Nephron progenitor cell (in vitro differentiated cells): ENCODE measurements at regions not wholly inside any gene's neighbourhood (a gene's known extent, or its start where the extent isn't known, plus 50 kb on each side); places are given as distances from the start of the nearest gene placed in this dataset.

ENCODE experiments used
- DNase-seq: peaks from one replicate; pipeline ENCODE4 v3.0.0; 2021
- H3K27ac Mint-ChIP-seq: 2 replicates; pipeline ENCODE4 v1.8.0; 2021; ENCODE audit warnings: mild to moderate bottlenecking, moderate library complexity, mixed read lengths
- H3K27me3 Mint-ChIP-seq: 2 replicates; pipeline ENCODE4 v1.8.0; 2021; ENCODE audit warnings: mild to moderate bottlenecking, low read depth, mixed read lengths; ENCODE audit not compliant: poor library complexity
- H3K36me3 Mint-ChIP-seq: 2 replicates; pipeline ENCODE4 v1.8.0; 2021; ENCODE audit warnings: low read depth, mixed read lengths
- H3K4me1 Mint-ChIP-seq: 2 replicates; pipeline ENCODE4 v1.8.0; 2021; ENCODE audit warnings: mixed read lengths
- H3K4me3 Mint-ChIP-seq: 2 replicates; pipeline ENCODE4 v1.8.0; 2021; ENCODE audit warnings: mild to moderate bottlenecking, moderate library complexity, mixed read lengths
- H3K9me3 Mint-ChIP-seq: 2 replicates; pipeline ENCODE4 v1.8.0; 2021; ENCODE audit warnings: mild to moderate bottlenecking, moderate library complexity, mixed read lengths
- CTCF ChIP-seq: fragments of 200-600 bp; sonication (generic); IDR thresholded peaks from 2 replicates; pipeline ENCODE4 v1.5.0; 2021; ENCODE audit warnings: antibody characterized with exemption

- DNase-seq = no peak
- Mint-ChIP-seq H3K4me3 (no peak overlapping the region), H3K36me3 (no peaks in the 10 kb centered on the region), H3K4me1 (no peaks in the 10 kb centered on the region), H3K27ac (no peak overlapping the region), H3K27me3 (peaks cover 3% of the 10 kb centered on the region), H3K9me3 (no peaks in the 10 kb centered on the region)
- TF ChIP-seq CTCF = no peak
Observed at GRCh38 chr4:141457653-141458052, 178.7 kb upstream of the IL15 start.

GRCh38 chr4:141458501-141458900 is 177.9 kb upstream of the IL15 start:
- no peak for DNase-seq
- H3K9me3 Mint-ChIP-seq = no peaks in the 10 kb centered on the region
- H3K4me3 Mint-ChIP-seq = no peak overlapping the region
- H3K27ac Mint-ChIP-seq = no peak overlapping the region
- TF ChIP-seq CTCF = no peak
- H3K27me3 Mint-ChIP-seq = peaks cover 3% of the 10 kb centered on the region
- no peaks in the 10 kb centered on the region for H3K4me1 Mint-ChIP-seq
- H3K36me3 Mint-ChIP-seq = no peaks in the 10 kb centered on the region

- Mint-ChIP-seq H3K4me1 (no peaks in the 10 kb centered on the region), H3K9me3 (no peaks in the 10 kb centered on the region), H3K27ac (no peak overlapping the region), H3K27me3 (peaks cover 1% of the 10 kb centered on the region), H3K36me3 (no peaks in the 10 kb centered on the region), H3K4me3 (no peak overlapping the region)
- DNase-seq = no peak
- no peak for TF ChIP-seq CTCF
Observed at GRCh38 chr4:141459020-141459419, 177.4 kb upstream of the IL15 start.

GRCh38 chr4:141462361-141462760 is 174.0 kb upstream of the IL15 start:
- Mint-ChIP-seq H3K4me3 (no peak overlapping the region), H3K4me1 (no peaks in the 10 kb centered on the region), H3K27me3 (peaks cover 5% of the 10 kb centered on the region), H3K27ac (no peak overlapping the region), H3K9me3 (no peaks in the 10 kb centered on the region), H3K36me3 (no peaks in the 10 kb centered on the region)
- TF ChIP-seq CTCF = no peak
- DNase-seq = no peak

GRCh38 chr4:141463678-141464077 is 172.7 kb upstream of the IL15 start:
- no peak overlapping the region for H3K4me3 Mint-ChIP-seq
- no peaks in the 10 kb centered on the region for H3K4me1 Mint-ChIP-seq
- H3K36me3 Mint-ChIP-seq = no peaks in the 10 kb centered on the region
- peaks cover 5% of the 10 kb centered on the region for H3K27me3 Mint-ChIP-seq
- TF ChIP-seq CTCF = no peak
- H3K27ac Mint-ChIP-seq = no peak overlapping the region
- no peaks in the 10 kb centered on the region for H3K9me3 Mint-ChIP-seq
- no peak for DNase-seq

- Mint-ChIP-seq H3K36me3 (no peaks in the 10 kb centered on the region), H3K4me3 (no peak overlapping the region), H3K9me3 (no peaks in the 10 kb centered on the region), H3K27me3 (peaks cover 5% of the 10 kb centered on the region), H3K27ac (no peak overlapping the region), H3K4me1 (no peaks in the 10 kb centered on the region)
- no peak for DNase-seq
- no peak for TF ChIP-seq CTCF
Observed at GRCh38 chr4:141464366-141464765, 172.0 kb upstream of the IL15 start.
